IMR-90 (cell line): ENCODE measurements at regions not wholly inside any gene's neighbourhood (a gene's known extent, or its start where the extent isn't known, plus 50 kb on each side); places are given as distances from the start of the nearest gene placed in this dataset.

ENCODE experiments used
- ATAC-seq: fragments of 200-7000 bp; cut with Tn5 transposase; 2 replicates; pipeline ENCODE4 v1.9.1; 2020; ENCODE audit warnings: low read depth, mild to moderate bottlenecking, moderate library complexity
- BruUV-seq: library from RNA; stranded (reverse); fragments of 400-500 nt; replicated peaks from 2 replicates; lab custom pipeline; 2021; lab: Mats Ljungman, UMichigan
- CTCF ChIA-PET: fragments of 300-600 bp; formaldehyde crosslinking; extraction: SDS; loops from one replicate; lab custom pipeline; 2021; ENCODE audit warnings: antibody characterized with exemption; lab: Yijun Ruan, JAX
- POLR2A ChIA-PET: fragments of 300-600 bp; sonication (Branson Sonifier 250); formaldehyde crosslinking; loops from one replicate; lab custom pipeline; 2022; ENCODE audit warnings: antibody characterized with exemption; ENCODE audit not compliant: unreplicated experiment; lab: Charles Lee
- DNase-seq: peaks from one replicate; pipeline ENCODE4 v3.0.0; 2013
- H2AFZ ChIP-seq: replicated peaks from 2 replicates; pipeline ENCODE3; 2013; ENCODE audit warnings: low read length, mild to moderate bottlenecking; ENCODE audit not compliant: poor library complexity
- H2AK5ac ChIP-seq: 2 replicates; pipeline ENCODE4 v1.6.1; 2013; ENCODE audit warnings: low read depth, low read length, inconsistent platforms
- H2AK9ac ChIP-seq: replicated peaks from 2 replicates; pipeline ENCODE3; 2013; ENCODE audit warnings: mild to moderate bottlenecking, low read depth, low read length, moderate library complexity; ENCODE audit not compliant: poor library complexity
- H2BK120ac ChIP-seq: 2 replicates; pipeline ENCODE4 v1.6.1; 2013; ENCODE audit warnings: low read depth, low read length, inconsistent platforms
- H2BK15ac ChIP-seq: 3 replicates; pipeline ENCODE4 v1.6.1; 2013; ENCODE audit warnings: low read depth, low read length, inconsistent platforms
- H2BK20ac ChIP-seq: 2 replicates; pipeline ENCODE4 v1.6.1; 2013; ENCODE audit warnings: low read depth, mild to moderate bottlenecking, inconsistent platforms, low read length, moderate library complexity
- H2BK5ac ChIP-seq: 2 replicates; pipeline ENCODE4 v1.6.1; 2013; ENCODE audit warnings: mild to moderate bottlenecking, low read depth, low read length, inconsistent platforms; ENCODE audit not compliant: poor library complexity, severe bottlenecking
- H3K14ac ChIP-seq: replicated peaks from 2 replicates; pipeline ENCODE4 v1.6.1; 2013; ENCODE audit warnings: low read depth, low read length, inconsistent platforms
- H3K18ac ChIP-seq: 2 replicates; pipeline ENCODE4 v1.6.1; 2013; ENCODE audit warnings: low read depth, low read length, control low read depth
- H3K23ac ChIP-seq: 2 replicates; pipeline ENCODE4 v1.6.1; 2013; ENCODE audit warnings: low read depth, low read length, inconsistent platforms
- H3K27ac ChIP-seq: 2 replicates; pipeline ENCODE4 v1.5.1; 2013; ENCODE audit warnings: mild to moderate bottlenecking, control low read depth, low read length; ENCODE audit not compliant: insufficient read depth
- H3K27me3 ChIP-seq: 2 replicates; pipeline ENCODE4 v1.6.1; 2013; ENCODE audit warnings: low read length; ENCODE audit not compliant: control insufficient read depth, insufficient read depth
- H3K36me3 ChIP-seq: 2 replicates; pipeline ENCODE4 v1.6.1; 2013; ENCODE audit warnings: low read length, mixed read lengths; ENCODE audit not compliant: control insufficient read depth, insufficient read depth
- H3K4ac ChIP-seq: 2 replicates; pipeline ENCODE4 v1.6.1; 2013; ENCODE audit warnings: low read depth, low read length, inconsistent platforms
- H3K4me1 ChIP-seq: 2 replicates; pipeline ENCODE4 v1.6.1; 2013; ENCODE audit warnings: low read length, mixed read lengths; ENCODE audit not compliant: control insufficient read depth, insufficient read depth
- H3K4me2 ChIP-seq: 2 replicates; pipeline ENCODE4 v1.6.1; 2013; ENCODE audit warnings: low read depth, mild to moderate bottlenecking, control low read depth, low read length, moderate library complexity
- H3K4me3 ChIP-seq: 2 replicates; pipeline ENCODE4 v1.5.1; 2013; ENCODE audit warnings: low read depth, mild to moderate bottlenecking, control low read depth, low read length, moderate library complexity; ENCODE audit not compliant: insufficient read depth
- H3K56ac ChIP-seq: 2 replicates; pipeline ENCODE4 v1.6.1; 2013; ENCODE audit warnings: low read length, inconsistent platforms; ENCODE audit not compliant: insufficient read depth; ENCODE audit errors: extremely low read depth
- H3K79me1 ChIP-seq, 2 experiments: 2 replicates each; pipeline ENCODE4 v1.6.1; 2013; ENCODE audit warnings: low read length in 2 of 2, inconsistent platforms in 1 of 2, low read depth in 1 of 2
- H3K9ac ChIP-seq: 2 replicates; pipeline ENCODE4 v1.6.1; 2013; ENCODE audit warnings: low read depth, low read length, control low read depth
- H3K9me1 ChIP-seq: 2 replicates; pipeline ENCODE4 v1.6.1; 2013; ENCODE audit warnings: low read length, inconsistent platforms; ENCODE audit not compliant: insufficient read depth
- H3K9me3 ChIP-seq: 2 replicates; pipeline ENCODE4 v1.6.1; 2013; ENCODE audit warnings: low read length; ENCODE audit not compliant: control insufficient read depth, insufficient read depth
- H4K20me1 ChIP-seq: 2 replicates; pipeline ENCODE4 v1.6.1; 2013; ENCODE audit warnings: low read length, inconsistent platforms; ENCODE audit not compliant: insufficient read depth
- H4K5ac ChIP-seq: 2 replicates; pipeline ENCODE4 v1.6.1; 2013; ENCODE audit warnings: mild to moderate bottlenecking, low read depth, low read length, control low read depth
- H4K8ac ChIP-seq, 2 experiments: 2 replicates each; pipeline ENCODE4 v1.6.1; 2013; ENCODE audit warnings: low read depth in 2 of 2, low read length in 2 of 2, control low read depth in 1 of 2, inconsistent platforms in 1 of 2
- H4K91ac ChIP-seq: 2 replicates; pipeline ENCODE4 v1.6.1; 2013; ENCODE audit warnings: low read depth, low read length, inconsistent platforms; ENCODE audit not compliant: insufficient read depth
- BHLHE40 ChIP-seq: fragments of 150-350 bp; IDR thresholded peaks from 2 replicates; pipeline ENCODE4 v1.6.1; 2016; ENCODE audit warnings: mild to moderate bottlenecking, low read depth, low read length
- CTCF ChIP-seq: conservative IDR thresholded peaks from 2 replicates; pipeline ENCODE4 v1.5.1; 2012; ENCODE audit warnings: mild to moderate bottlenecking, low read depth, low read length, improper control_type of control experiment
- FOS ChIP-seq: fragments of 150-350 bp; IDR thresholded peaks from 2 replicates; pipeline ENCODE4 v1.6.1; 2016; ENCODE audit warnings: low read depth, low read length
- MAFK ChIP-seq: IDR thresholded peaks from 2 replicates; pipeline ENCODE4 v1.6.1; 2012; ENCODE audit warnings: low read depth, low read length, improper control_type of control experiment
- MAZ ChIP-seq: IDR thresholded peaks from 2 replicates; pipeline ENCODE4 v1.6.1; 2012; ENCODE audit warnings: low read depth, mild to moderate bottlenecking, low read length, improper control_type of control experiment, moderate library complexity, borderline replicate concordance
- RAD21 ChIP-seq: IDR thresholded peaks from 2 replicates; pipeline ENCODE4 v1.6.1; 2012; ENCODE audit warnings: low read length, improper control_type of control experiment
- RCOR1 ChIP-seq: IDR thresholded peaks from 2 replicates; pipeline ENCODE4 v1.6.1; 2012; ENCODE audit warnings: mild to moderate bottlenecking, low read length, improper control_type of control experiment; ENCODE audit not compliant: insufficient replicate concordance
- RFX5 ChIP-seq: IDR thresholded peaks from 2 replicates; pipeline ENCODE4 v1.8.0; 2012; ENCODE audit warnings: low read depth, mild to moderate bottlenecking, low read length, moderate library complexity
- SMC3 ChIP-seq: fragments of 150-350 bp; IDR thresholded peaks from 2 replicates; pipeline ENCODE4 v1.6.1; 2016; ENCODE audit warnings: low read depth, mild to moderate bottlenecking, antibody characterized with exemption, low read length, moderate library complexity
- WGBS, 2 experiments: methylation state at CpG; one replicate each; pipeline versions ENCODE4 v1.1.5 to v1.1.7; 2013; ENCODE audit warnings: missing lambda C conversion rate in 2 of 2; ENCODE audit not compliant: insufficient read length in 1 of 2; ENCODE audit errors: extremely low coverage in 2 of 2; 5-methylcytosine and 5-hydroxymethylcytosine counted together
- dilution Hi-C: fragments of 300-500 bp; cut with HindIII; formaldehyde crosslinking; loops from one replicate; pipeline ENCODE4 v1.14.3; 2018; ENCODE audit warnings: low sequenced_read_pairs; ENCODE audit not compliant: unreplicated experiment
- in situ Hi-C: fragments of 300-500 bp; cut with MboI; formaldehyde crosslinking; loops from 3 replicates; pipeline ENCODE4 v1.14.3; 2019; ENCODE audit warnings: low sequenced_read_pairs, inconsistent platforms, mixed read lengths
- intact Hi-C: fragments of 100-400 bp; cut with micrococcal nuclease; formaldehyde crosslinking; loops from 2 replicates; pipeline ENCODE4 v1.10.0; 2022

DNA sequence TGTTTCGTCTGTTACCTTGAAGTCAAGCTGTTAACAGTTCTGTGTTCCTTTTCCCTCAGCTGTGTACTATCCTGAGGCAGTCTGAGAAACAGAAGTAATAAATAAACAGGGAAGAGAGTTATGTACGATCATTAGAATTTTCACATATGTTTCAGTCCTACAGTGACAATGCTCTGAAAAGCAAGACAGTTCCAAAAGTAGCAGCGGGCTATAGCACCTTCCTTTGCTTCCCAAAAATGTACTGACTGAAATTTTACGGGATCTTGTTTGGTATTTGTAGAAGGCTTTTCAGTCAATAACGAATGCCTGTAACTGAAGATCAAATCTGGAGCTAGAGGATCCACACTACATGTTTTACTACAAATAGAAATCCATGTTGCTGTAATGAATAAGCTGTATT, 428.1 kb downstream of the PYDC2 start:
- Histone ChIP-seq H3K9ac (no peak overlapping the region), H3K4ac (no peak overlapping the region), H2BK15ac (no peak overlapping the region), H3K9me3 (0 out of 2 replicates have a peak, but pooled peaks cover 2% of the 10 kb centered on the region), H4K8ac (no peak overlapping the region), H4K20me1 (no peaks in the 10 kb centered on the region), H4K5ac (no peak overlapping the region), H3K36me3 (no peaks in the 10 kb centered on the region), H3K4me1 (no peaks in the 10 kb centered on the region), H4K91ac (no peak overlapping the region), H3K56ac (no peak overlapping the region), H2BK5ac (no peak overlapping the region), H3K27me3 (no peaks in the 10 kb centered on the region), H2BK20ac (no peak overlapping the region), H2BK120ac (no peak overlapping the region), H2AK5ac (no peak overlapping the region), H3K9me1 (no peaks in the 10 kb centered on the region), H3K23ac (no peak overlapping the region), H2AFZ (no peak overlapping the region), H3K4me3 (no peak overlapping the region), H3K27ac (no peak overlapping the region), H3K14ac (no peak overlapping the region), H2AK9ac (no peak overlapping the region), H3K79me1 (no peaks in the 10 kb centered on the region), H3K4me2 (no peak overlapping the region), H3K18ac (no peak overlapping the region)
- dilution Hi-C loops, result no loop called here
- DNase-seq, result no peak
- ATAC-seq, result no peak
- TF ChIP-seq SMC3 (no peak), RFX5 (no peak), CTCF (no peak), RCOR1 (no peak), FOS (no peak), BHLHE40 (no peak), MAZ (no peak), RAD21 (no peak), MAFK (no peak)
- in situ Hi-C loops, result no loop called here
- ChIA-PET POLR2A (no interaction called here), CTCF (no interaction called here)
- intact Hi-C loops, result no loop called here
- no TSS peak for BruUV-seq
- no CpG with 5 or more reads among the region's 5 CpGs for WGBS, 2 experiments
